B cell (primary cell): ENCODE measurements at regions not wholly inside any gene's neighbourhood (a gene's known extent, or its start where the extent isn't known, plus 50 kb on each side); places are given as distances from the start of the nearest gene placed in this dataset.

ENCODE experiments used
- ATAC-seq: fragments of 200-7000 bp; cut with Tn5 transposase; one replicate; pipeline ENCODE4 v1.10.0; 2021; ENCODE audit warnings: low read depth, mild to moderate bottlenecking, moderate number of reproducible peaks, moderate library complexity
- CTCF ChIA-PET: fragments of 350-600 bp; sonication (Branson Sonifier 250); formaldehyde crosslinking; loops from one replicate; lab custom pipeline; 2021; ENCODE audit warnings: antibody characterized with exemption, inconsistent platforms; lab: Charles Lee
- POLR2A ChIA-PET: fragments of 350-600 bp; sonication (Branson Sonifier 250); formaldehyde crosslinking; loops from one replicate; lab custom pipeline; 2021; ENCODE audit warnings: antibody characterized with exemption; lab: Charles Lee
- DNase-seq: peaks from one replicate; pipeline ENCODE4 v3.0.0; 2013
- H2AFZ ChIP-seq: 2 replicates; pipeline ENCODE4 v1.6.1; 2012; ENCODE audit warnings: mild to moderate bottlenecking, low read depth, low read length; ENCODE audit not compliant: insufficient read depth, poor library complexity, severe bottlenecking
- H3K27ac ChIP-seq, 2 donors: 1 replicate in 1 of 2; 2 replicates in 1 of 2; pipeline ENCODE4 v1.5.1; 2012 to 2013; ENCODE audit warnings: low read length in 2 of 2, mild to moderate bottlenecking in 2 of 2, moderate library complexity in 1 of 2
- H3K27me3 ChIP-seq, 4 experiments: fragments of 200-600 bp in 1 of 4; sonication (generic) in 1 of 4; replicated peaks in 1 of 4; 1 replicate in 2 of 4; 2 replicates in 2 of 4; pipeline versions ENCODE4 v1.6.1 to v1.7.0; 2013 to 2016; ENCODE audit warnings: low read length in 3 of 4, mild to moderate bottlenecking in 2 of 4, mixed read lengths in 1 of 4, moderate library complexity in 1 of 4; ENCODE audit not compliant: insufficient read depth in 4 of 4, control insufficient read depth in 3 of 4; ENCODE audit errors: control extremely low read depth in 1 of 4
- H3K36me3 ChIP-seq, 2 experiments: replicated peaks in 1 of 2; 1 replicate in 1 of 2; 2 replicates in 1 of 2; pipeline versions ENCODE4 v1.6.1 to v1.7.1; 2013; ENCODE audit warnings: low read length in 1 of 2; ENCODE audit not compliant: insufficient read depth in 2 of 2, control insufficient read depth in 1 of 2; ENCODE audit errors: control extremely low read depth in 1 of 2, extremely low read depth in 1 of 2
- H3K4me1 ChIP-seq, 2 donors: fragments of 200-600 bp in 1 of 2; sonication (generic) in 1 of 2; 1 replicate in 1 of 2; 2 replicates in 1 of 2; pipeline versions ENCODE4 v1.5.1 to v1.6.1; 2013 to 2017; ENCODE audit warnings: low read length in 2 of 2; ENCODE audit not compliant: control insufficient read depth in 2 of 2, insufficient read depth in 2 of 2
- H3K4me2 ChIP-seq: replicated peaks from 2 replicates; pipeline ENCODE3; 2012; ENCODE audit warnings: mild to moderate bottlenecking, low read depth, low read length; ENCODE audit not compliant: poor library complexity, severe bottlenecking
- H3K4me3 ChIP-seq, 5 experiments: fragments of 200-600 bp in 1 of 5; sonication (generic) in 1 of 5; 1 replicate in 3 of 5; 2 replicates in 2 of 5; pipeline versions ENCODE4 v1.5.1 to v1.7.0; 2011 to 2016; ENCODE audit warnings: low read length in 4 of 5, mild to moderate bottlenecking in 4 of 5, low read depth in 2 of 5, control low read depth in 1 of 5, moderate library complexity in 1 of 5; ENCODE audit not compliant: insufficient read depth in 1 of 5; ENCODE audit errors: control extremely low read depth in 1 of 5, extremely low read depth in 1 of 5
- H3K79me2 ChIP-seq: fragments of 200-600 bp; sonication (generic); one replicate; pipeline ENCODE4 v1.6.0; 2016; ENCODE audit warnings: low read length; ENCODE audit not compliant: control insufficient read depth, insufficient read depth
- H3K9ac ChIP-seq: fragments of 200-600 bp; sonication (generic); 2 replicates; pipeline ENCODE4 v1.6.1; 2017; ENCODE audit warnings: mild to moderate bottlenecking, low read length, moderate library complexity
- H3K9me3 ChIP-seq, 3 donors: one replicate each; pipeline versions ENCODE4 v1.6.1 to v1.7.1; 2013; ENCODE audit warnings: low read length in 2 of 3; ENCODE audit not compliant: control insufficient read depth in 2 of 3, insufficient read depth in 1 of 3; ENCODE audit errors: control extremely low read depth in 1 of 3
- H4K20me1 ChIP-seq: 2 replicates; pipeline ENCODE4 v1.6.0; 2012; ENCODE audit warnings: mild to moderate bottlenecking, low read length; ENCODE audit not compliant: insufficient read depth, control insufficient read depth, poor library complexity, severe bottlenecking
- H3K27ac Mint-ChIP-seq: one replicate; pipeline ENCODE4 v1.8.0; 2021; ENCODE audit warnings: mixed read lengths
- H3K27me3 Mint-ChIP-seq: one replicate; pipeline ENCODE4 v1.8.0; 2021; ENCODE audit warnings: mixed read lengths
- H3K4me1 Mint-ChIP-seq: one replicate; pipeline ENCODE4 v1.8.0; 2021; ENCODE audit warnings: mixed read lengths
- H3K4me3 Mint-ChIP-seq: one replicate; pipeline ENCODE4 v1.8.0; 2021; ENCODE audit warnings: mixed read lengths
- H3K9me3 Mint-ChIP-seq: one replicate; pipeline ENCODE4 v1.8.0; 2022; ENCODE audit warnings: mixed read lengths; ENCODE audit not compliant: insufficient read depth
- CTCF ChIP-seq: fragments of 200-600 bp; IDR thresholded peaks from one replicate; pipeline ENCODE4 v1.8.0; 2022; ENCODE audit warnings: antibody characterized with exemption, mild to moderate bottlenecking
- EZH2 ChIP-seq: IDR thresholded peaks from 2 replicates; pipeline ENCODE4 v1.6.1; 2012; ENCODE audit warnings: borderline replicate concordance, low read depth, mild to moderate bottlenecking, moderate library complexity, low read length; ENCODE audit not compliant: insufficient read depth, poor library complexity, severe bottlenecking
- WGBS: methylation state at CpG from one replicate; pipeline ENCODE4 v1.1.5; 2013; ENCODE audit warnings: missing lambda C conversion rate; ENCODE audit not compliant: insufficient coverage; 5-methylcytosine and 5-hydroxymethylcytosine counted together
- intact Hi-C: fragments of 100-400 bp; cut with micrococcal nuclease; formaldehyde crosslinking; loops from one replicate; pipeline ENCODE4 v1.10.0; 2022

GRCh38 chr19:31023038-31023437 lies 326.2 kb downstream of the TSHZ3 start:
- Mint-ChIP-seq H3K27me3 (no peaks in the 10 kb centered on the region), H3K4me3 (no peak overlapping the region), H3K4me1 (no peaks in the 10 kb centered on the region), H3K27ac (no peak overlapping the region), H3K9me3 (peaks cover 4% of the 10 kb centered on the region)
- Histone ChIP-seq H3K4me3 (no peak overlapping the region), H3K4me2 (no peak overlapping the region), H4K20me1 (no peaks in the 10 kb centered on the region), H3K79me2 (no peaks in the 10 kb centered on the region), H2AFZ (no peak overlapping the region), H3K4me1 (no peaks in the 10 kb centered on the region), H3K27ac (no peak overlapping the region), H3K9ac (no peak overlapping the region), H3K9me3 (peaks cover 0 to 6% (median 2%) of the 10 kb centered on the region in 3 donors), H3K27me3 (no peaks in the 10 kb centered on the region), H3K36me3 (no peaks in the 10 kb centered on the region)
- ChIA-PET POLR2A (no interaction called here), CTCF (no interaction called here)
- 95% methylated on average over 10 of the region's 10 CpGs for WGBS
- DNase-seq = no peak
- no peak for TF ChIP-seq CTCF
- TF ChIP-seq EZH2 = no peak
- intact Hi-C loops = no loop called here
- ATAC-seq = no peak

GRCh38 chr19:31018936-31019335 lies 330.3 kb downstream of the TSHZ3 start:
- Histone ChIP-seq H3K36me3 (no peaks in the 10 kb centered on the region), H4K20me1 (no peaks in the 10 kb centered on the region), H3K9ac (no peak overlapping the region), H3K79me2 (no peaks in the 10 kb centered on the region), H2AFZ (no peak overlapping the region), H3K9me3 (peaks cover 0 to 6% (median 2%) of the 10 kb centered on the region in 3 donors), H3K4me1 (no peaks in the 10 kb centered on the region), H3K27ac (no peak overlapping the region), H3K27me3 (no peaks in the 10 kb centered on the region), H3K4me2 (no peak overlapping the region), H3K4me3 (no peak overlapping the region)
- Mint-ChIP-seq H3K27me3 (no peaks in the 10 kb centered on the region), H3K9me3 (peaks cover 7% of the 10 kb centered on the region), H3K27ac (no peak overlapping the region), H3K4me1 (no peaks in the 10 kb centered on the region), H3K4me3 (no peak overlapping the region)
- ChIA-PET CTCF (no interaction called here), POLR2A (no interaction called here)
- TF ChIP-seq EZH2 = no peak
- TF ChIP-seq CTCF = no peak
- intact Hi-C loops = no loop called here
- WGBS = 86% methylated on average over 4 of the region's 5 CpGs
- DNase-seq (no peak), ATAC-seq (no peak)
